Lung (tissue), 11 donors: ENCODE measurements at regions not wholly inside any gene's neighbourhood (a gene's known extent, or its start where the extent isn't known, plus 50 kb on each side); places are given as distances from the start of the nearest gene placed in this dataset.

Experiments
- ATAC-seq: fragments of 200-7000 bp; cut with Tn5 transposase; one replicate; pipeline ENCODE4 v1.9.1; 2020; ENCODE audit warnings: moderate number of reproducible peaks; ENCODE audit not compliant: insufficient read depth, low FRiP score
- DNase-seq, 3 donors: peaks; one replicate each; pipeline ENCODE4 v3.0.0-alpha.2; 2013 to 2017
- H3K27ac ChIP-seq, 2 donors: one replicate each; pipeline ENCODE4 v1.5.1; 2013; ENCODE audit warnings: mild to moderate bottlenecking in 2 of 2, moderate library complexity in 2 of 2, control low read depth in 1 of 2, inconsistent platforms in 1 of 2, low read depth in 1 of 2, low read length in 1 of 2
- H3K27me3 ChIP-seq, 3 donors: one replicate each; pipeline ENCODE4 v1.5.1; 2013; ENCODE audit warnings: low read length in 2 of 3; ENCODE audit not compliant: control insufficient read depth in 3 of 3, insufficient read depth in 3 of 3
- H3K36me3 ChIP-seq, 4 donors: one replicate each; pipeline ENCODE4 v1.5.1; 2013; ENCODE audit warnings: low read length in 4 of 4, mild to moderate bottlenecking in 1 of 4, moderate library complexity in 1 of 4; ENCODE audit not compliant: control insufficient read depth in 4 of 4, insufficient read depth in 4 of 4
- H3K4me1 ChIP-seq, 5 donors: one replicate each; pipeline ENCODE4 v1.5.1; 2013; ENCODE audit warnings: low read length in 5 of 5, mild to moderate bottlenecking in 2 of 5, moderate library complexity in 1 of 5; ENCODE audit not compliant: control insufficient read depth in 5 of 5, insufficient read depth in 5 of 5
- H3K4me3 ChIP-seq: one replicate; pipeline ENCODE4 v1.5.1; 2013; ENCODE audit warnings: mild to moderate bottlenecking, control low read depth, moderate library complexity
- H3K9ac ChIP-seq, 2 donors: one replicate each; pipeline ENCODE4 v1.5.1; 2013; ENCODE audit warnings: low read length in 2 of 2, control low read depth in 1 of 2; ENCODE audit not compliant: insufficient read depth in 1 of 2
- H3K9me3 ChIP-seq, 4 donors: one replicate each; pipeline ENCODE4 v1.5.1; 2013; ENCODE audit warnings: low read length in 3 of 4, mild to moderate bottlenecking in 1 of 4, moderate library complexity in 1 of 4; ENCODE audit not compliant: control insufficient read depth in 4 of 4, insufficient read depth in 3 of 4
- CTCF ChIP-seq: IDR thresholded peaks from 2 replicates; pipeline ENCODE4 v1.5.1; 2012; ENCODE audit warnings: mild to moderate bottlenecking; ENCODE audit errors: control extremely low read depth, extremely low read depth
- WGBS, 2 donors: extraction: QIAGEN DNeasy Blood & Tissue Kit; methylation state at CpG; one replicate each; pipeline ENCODE4 v1.1.7; 2013; 5-methylcytosine and 5-hydroxymethylcytosine counted together
- donor health status: control.
- donor health status: control.
- donor health status: Bipolar disorder and iron deficiency.
- donor health status: healthy.
- donor health status: DM: yes; HTN: yes; CAD: no.

- no peaks in the 10 kb centered on the region for H3K9me3 ChIP-seq
- no peaks in the 10 kb centered on the region for H3K4me1 ChIP-seq
- no peak for DNase-seq
- H3K27ac ChIP-seq: no peak overlapping the region
- ATAC-seq: no peak
- peaks cover 0 to 21% (median 0%) of the 10 kb centered on the region in 3 donors for H3K27me3 ChIP-seq
- no peak overlapping the region for H3K9ac ChIP-seq
- 75 to 76% methylated on average over 4 of the region's 4 CpGs for WGBS, 2 donors
- TF ChIP-seq CTCF: no peak
- no peaks in the 10 kb centered on the region for H3K36me3 ChIP-seq
- H3K4me3 ChIP-seq: no peak overlapping the region
Observed at GRCh38 chr22:22141771-22142591, 102.6 kb upstream of the VPREB1 start.

GRCh38 chr22:22141031-22141430 lies 103.6 kb upstream of the VPREB1 start:
- WGBS, 2 donors: 86 to 94% methylated on average over 3 of the region's 3 CpGs
- H3K27ac ChIP-seq: no peak overlapping the region
- no peak overlapping the region for H3K9ac ChIP-seq
- no peaks in the 10 kb centered on the region for H3K4me1 ChIP-seq
- H3K9me3 ChIP-seq: no peaks in the 10 kb centered on the region
- no peak overlapping the region for H3K4me3 ChIP-seq
- peaks cover 0 to 13% (median 0%) of the 10 kb centered on the region in 3 donors for H3K27me3 ChIP-seq
- DNase-seq: no peak
- TF ChIP-seq CTCF: no peak
- no peaks in the 10 kb centered on the region for H3K36me3 ChIP-seq
- no peak for ATAC-seq

GRCh38 chr22:22139364-22139763 lies 105.2 kb upstream of the VPREB1 start:
- no peaks in the 10 kb centered on the region for H3K36me3 ChIP-seq
- no peak for TF ChIP-seq CTCF
- no peaks in the 10 kb centered on the region for H3K9me3 ChIP-seq
- H3K27me3 ChIP-seq: peaks cover 0 to 13% (median 0%) of the 10 kb centered on the region in 3 donors
- no peak overlapping the region for H3K4me3 ChIP-seq
- H3K27ac ChIP-seq: no peak overlapping the region
- WGBS, 2 donors: 53 to 60% methylated on average over 1 of the region's 1 CpG
- H3K9ac ChIP-seq: no peak overlapping the region
- no peaks in the 10 kb centered on the region for H3K4me1 ChIP-seq
- ATAC-seq: no peak
- no peak for DNase-seq
